ENCODE measurements at regions not wholly inside any gene's neighbourhood (a gene's known extent, or its start where the extent isn't known, plus 50 kb on each side); places are given as distances from the start of the nearest gene placed in this dataset.

- H3F3A ChIP-seq (ENCODE audit: low read length, unreplicated experiment), result no peaks in the 10 kb centered on the region
- H3K9me2 ChIP-seq (replicated peaks; ENCODE audit: low read length), result no peaks in the 10 kb centered on the region
- H3K4me3 ChIP-seq (ENCODE audit: low read length), result no peak overlapping the region
- H3K27me3 ChIP-seq (ENCODE audit: low read length), result peaks cover 20% of the 10 kb centered on the region; the same call in 1 of the 2 replicates
- ChIA-PET POLR2A (ENCODE audit: unreplicated experiment) (no interaction called here), CTCF (no interaction called here)
- no TSS peak for BruUV-seq (replicated peaks)
- no peaks in the 10 kb centered on the region for H3K4me1 ChIP-seq (ENCODE audit: insufficient read depth, low read length)
- TF ChIP-seq, protein P1, sequence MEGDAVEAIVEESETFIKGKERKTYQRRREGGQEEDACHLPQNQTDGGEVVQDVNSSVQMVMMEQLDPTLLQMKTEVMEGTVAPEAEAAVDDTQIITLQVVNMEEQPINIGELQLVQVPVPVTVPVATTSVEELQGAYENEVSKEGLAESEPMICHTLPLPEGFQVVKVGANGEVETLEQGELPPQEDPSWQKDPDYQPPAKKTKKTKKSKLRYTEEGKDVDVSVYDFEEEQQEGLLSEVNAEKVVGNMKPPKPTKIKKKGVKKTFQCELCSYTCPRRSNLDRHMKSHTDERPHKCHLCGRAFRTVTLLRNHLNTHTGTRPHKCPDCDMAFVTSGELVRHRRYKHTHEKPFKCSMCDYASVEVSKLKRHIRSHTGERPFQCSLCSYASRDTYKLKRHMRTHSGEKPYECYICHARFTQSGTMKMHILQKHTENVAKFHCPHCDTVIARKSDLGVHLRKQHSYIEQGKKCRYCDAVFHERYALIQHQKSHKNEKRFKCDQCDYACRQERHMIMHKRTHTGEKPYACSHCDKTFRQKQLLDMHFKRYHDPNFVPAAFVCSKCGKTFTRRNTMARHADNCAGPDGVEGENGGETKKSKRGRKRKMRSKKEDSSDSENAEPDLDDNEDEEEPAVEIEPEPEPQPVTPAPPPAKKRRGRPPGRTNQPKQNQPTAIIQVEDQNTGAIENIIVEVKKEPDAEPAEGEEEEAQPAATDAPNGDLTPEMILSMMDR (conservative IDR thresholded peaks at IDR 0.05; ENCODE audit: low read depth, low read length), result no peak
- no peak for TF ChIP-seq EZH2phosphoT487 (IDR thresholded peaks at IDR 0.05; ENCODE audit: borderline replicate concordance, low read length)
- TF ChIP-seq EZH2 (IDR thresholded peaks at IDR 0.05; ENCODE audit: low read length, unreplicated experiment), result no peak
- H3K9me3 ChIP-seq (ENCODE audit: low read length), result no peaks in the 10 kb centered on the region
- H3K9ac ChIP-seq (ENCODE audit: low read length), result no peak overlapping the region
- H3K27ac ChIP-seq (ENCODE audit: low read length), result no peak overlapping the region
- no peaks in the 10 kb centered on the region for H3K36me3 ChIP-seq (ENCODE audit: low read depth, low read length)
- no peaks in the 10 kb centered on the region for H3K79me2 ChIP-seq (ENCODE audit: low read length)
- intact Hi-C loops (cut with micrococcal nuclease), result no loop called here
- no peak overlapping the region for H2AFZ ChIP-seq (ENCODE audit: low read length)
- ATAC-seq, result no peak
- H4K20me1 ChIP-seq (ENCODE audit: low read length), result no peaks in the 10 kb centered on the region
- no peak overlapping the region for H3K4me2 ChIP-seq (ENCODE audit: low read length)
- DNase-seq, result no peak
These were observed 218.0 kb upstream of the CRIM1 start for GRCh38 chr2:36137612-36138011.

- H3K27ac ChIP-seq (ENCODE audit: low read length), result no peak overlapping the region
- H3K9me3 ChIP-seq (ENCODE audit: low read length), result no peaks in the 10 kb centered on the region
- H3K4me2 ChIP-seq (ENCODE audit: low read length), result no peak overlapping the region
- no peaks in the 10 kb centered on the region for H4K20me1 ChIP-seq (ENCODE audit: low read length)
- no peaks in the 10 kb centered on the region for H3K79me2 ChIP-seq (ENCODE audit: low read length)
- DNase-seq, result no peak
- no peak overlapping the region for H3K9ac ChIP-seq (ENCODE audit: low read length)
- intact Hi-C loops (cut with micrococcal nuclease), result no loop called here
- ATAC-seq, result no peak
- no peak overlapping the region for H3K4me3 ChIP-seq (ENCODE audit: low read length)
- no peaks in the 10 kb centered on the region for H3K9me2 ChIP-seq (replicated peaks; ENCODE audit: low read length)
- TF ChIP-seq EZH2 (IDR thresholded peaks at IDR 0.05; ENCODE audit: low read length, unreplicated experiment), result no peak
- TF ChIP-seq, protein P1 (conservative IDR thresholded peaks at IDR 0.05; ENCODE audit: low read depth, low read length), result no peak
- TF ChIP-seq EZH2phosphoT487 (IDR thresholded peaks at IDR 0.05; ENCODE audit: borderline replicate concordance, low read length), result no peak
- peaks cover 4% of the 10 kb centered on the region; the same call in 1 of the 2 replicates for H3K27me3 ChIP-seq (ENCODE audit: low read length)
- no peaks in the 10 kb centered on the region for H3F3A ChIP-seq (ENCODE audit: low read length, unreplicated experiment)
- no peak overlapping the region for H2AFZ ChIP-seq (ENCODE audit: low read length)
- ChIA-PET CTCF (no interaction called here), POLR2A (ENCODE audit: unreplicated experiment) (no interaction called here)
- BruUV-seq (replicated peaks), result no TSS peak
- no peaks in the 10 kb centered on the region for H3K4me1 ChIP-seq (ENCODE audit: insufficient read depth, low read length)
- no peaks in the 10 kb centered on the region for H3K36me3 ChIP-seq (ENCODE audit: low read depth, low read length)
These were observed 221.3 kb upstream of the CRIM1 start for GRCh38 chr2:36134281-36134680.

- Histone ChIP-seq H3K4me2 (ENCODE audit: low read length) (no peak overlapping the region), H3K36me3 (ENCODE audit: low read depth, low read length) (no peaks in the 10 kb centered on the region), H3K9ac (ENCODE audit: low read length) (no peak overlapping the region), H3K4me1 (ENCODE audit: insufficient read depth, low read length) (no peaks in the 10 kb centered on the region), H4K20me1 (ENCODE audit: low read length) (no peaks in the 10 kb centered on the region), H2AFZ (ENCODE audit: low read length) (no peak overlapping the region), H3K79me2 (ENCODE audit: low read length) (no peaks in the 10 kb centered on the region), H3K4me3 (ENCODE audit: low read length) (no peak overlapping the region), H3K9me2 (replicated peaks; ENCODE audit: low read length) (no peaks in the 10 kb centered on the region), H3K9me3 (ENCODE audit: low read length) (no peaks in the 10 kb centered on the region), H3F3A (ENCODE audit: low read length, unreplicated experiment) (no peaks in the 10 kb centered on the region), H3K27me3 (ENCODE audit: low read length) (peaks cover 45% of the 10 kb centered on the region), H3K27ac (ENCODE audit: low read length) (no peak overlapping the region)
- TF ChIP-seq EZH2phosphoT487 (IDR thresholded peaks at IDR 0.05; ENCODE audit: borderline replicate concordance, low read length), result no peak
- no peak for TF ChIP-seq EZH2 (IDR thresholded peaks at IDR 0.05; ENCODE audit: low read length, unreplicated experiment)
- TF ChIP-seq, protein P1 (conservative IDR thresholded peaks at IDR 0.05; ENCODE audit: low read depth, low read length), result no peak
- POLR2A ChIA-PET (ENCODE audit: unreplicated experiment), result no interaction called here
- intact Hi-C loops (cut with micrococcal nuclease), result no loop called here
- CTCF ChIA-PET, result no interaction called here
- ATAC-seq (no peak), DNase-seq (no peak)
- no TSS peak for BruUV-seq (replicated peaks)
These were observed 227.2 kb upstream of the CRIM1 start for GRCh38 chr2:36128359-36128758.
